ENCODE measurements at regions not wholly inside any gene's neighbourhood (a gene's known extent, or its start where the extent isn't known, plus 50 kb on each side); places are given as distances from the start of the nearest gene placed in this dataset.

GRCh38 chr7:88465600-88465999 lies 158.9 kb upstream of the STEAP4 start:
- DNase-seq: no peak
- WGBS, 2 donors: 63 to 75% methylated on average over 4 of the region's 4 CpGs

GRCh38 chr7:88462799-88463198 lies 156.1 kb upstream of the STEAP4 start:
- DNase-seq: no peak
- H3K4me3 ChIP-seq: no peak overlapping the region
- H3K27me3 ChIP-seq: no peaks in the 10 kb centered on the region
- no peak for TF ChIP-seq POLR2A (IDR thresholded peaks at IDR 0.05)
- TF ChIP-seq, protein P1, sequence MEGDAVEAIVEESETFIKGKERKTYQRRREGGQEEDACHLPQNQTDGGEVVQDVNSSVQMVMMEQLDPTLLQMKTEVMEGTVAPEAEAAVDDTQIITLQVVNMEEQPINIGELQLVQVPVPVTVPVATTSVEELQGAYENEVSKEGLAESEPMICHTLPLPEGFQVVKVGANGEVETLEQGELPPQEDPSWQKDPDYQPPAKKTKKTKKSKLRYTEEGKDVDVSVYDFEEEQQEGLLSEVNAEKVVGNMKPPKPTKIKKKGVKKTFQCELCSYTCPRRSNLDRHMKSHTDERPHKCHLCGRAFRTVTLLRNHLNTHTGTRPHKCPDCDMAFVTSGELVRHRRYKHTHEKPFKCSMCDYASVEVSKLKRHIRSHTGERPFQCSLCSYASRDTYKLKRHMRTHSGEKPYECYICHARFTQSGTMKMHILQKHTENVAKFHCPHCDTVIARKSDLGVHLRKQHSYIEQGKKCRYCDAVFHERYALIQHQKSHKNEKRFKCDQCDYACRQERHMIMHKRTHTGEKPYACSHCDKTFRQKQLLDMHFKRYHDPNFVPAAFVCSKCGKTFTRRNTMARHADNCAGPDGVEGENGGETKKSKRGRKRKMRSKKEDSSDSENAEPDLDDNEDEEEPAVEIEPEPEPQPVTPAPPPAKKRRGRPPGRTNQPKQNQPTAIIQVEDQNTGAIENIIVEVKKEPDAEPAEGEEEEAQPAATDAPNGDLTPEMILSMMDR (IDR thresholded peaks at IDR 0.05): no peak
- no peaks in the 10 kb centered on the region for H3K9me3 ChIP-seq
- no peak overlapping the region for H3K27ac ChIP-seq
- intact Hi-C loops (cut with DNase I): no loop called here
- no peaks in the 10 kb centered on the region for H3K36me3 ChIP-seq
- H3K4me1 ChIP-seq: no peaks in the 10 kb centered on the region

More at GRCh38 chr7:88465600-88465999, 158.9 kb upstream of the STEAP4 start:
- Histone ChIP-seq H3K27ac (no peak overlapping the region), H3K9me3 (no peaks in the 10 kb centered on the region), H3K36me3 (no peaks in the 10 kb centered on the region), H3K27me3 (no peaks in the 10 kb centered on the region), H3K4me3 (no peak overlapping the region), H3K4me1 (no peaks in the 10 kb centered on the region)
- intact Hi-C loops (cut with DNase I): no loop called here
- no peak for TF ChIP-seq POLR2A (IDR thresholded peaks at IDR 0.05)
- TF ChIP-seq, protein P1 (IDR thresholded peaks at IDR 0.05): no peak

DNA sequence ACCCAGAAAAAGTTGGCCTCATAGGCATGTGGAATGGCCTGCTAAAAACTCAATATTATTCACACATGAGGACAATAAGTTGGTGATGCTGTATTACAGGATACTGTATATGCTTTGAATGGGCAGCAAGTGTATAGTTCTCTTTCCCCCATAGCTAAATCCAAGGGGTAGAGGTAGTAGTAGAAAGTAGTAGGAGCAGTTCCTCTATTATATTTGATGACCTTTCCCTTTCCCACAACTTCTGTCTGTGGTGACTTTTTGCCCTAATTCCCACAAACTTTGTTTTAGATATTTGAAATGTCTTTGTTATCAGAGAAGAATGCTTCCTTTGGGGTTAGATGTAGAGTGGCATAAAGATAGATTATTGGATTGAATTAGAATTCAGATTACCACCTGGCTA lies 154.0 kb upstream of the STEAP4 start:
- no peak for DNase-seq
- H3K27ac ChIP-seq: no peak overlapping the region
- no peaks in the 10 kb centered on the region for H3K27me3 ChIP-seq
- H3K4me1 ChIP-seq: no peaks in the 10 kb centered on the region
- H3K9me3 ChIP-seq: no peaks in the 10 kb centered on the region
- intact Hi-C loops (cut with DNase I): no loop called here
- no peak for TF ChIP-seq POLR2A (IDR thresholded peaks at IDR 0.05)
- TF ChIP-seq, protein P1 (IDR thresholded peaks at IDR 0.05): no peak
- H3K36me3 ChIP-seq: no peaks in the 10 kb centered on the region
- H3K4me3 ChIP-seq: no peak overlapping the region

DNA sequence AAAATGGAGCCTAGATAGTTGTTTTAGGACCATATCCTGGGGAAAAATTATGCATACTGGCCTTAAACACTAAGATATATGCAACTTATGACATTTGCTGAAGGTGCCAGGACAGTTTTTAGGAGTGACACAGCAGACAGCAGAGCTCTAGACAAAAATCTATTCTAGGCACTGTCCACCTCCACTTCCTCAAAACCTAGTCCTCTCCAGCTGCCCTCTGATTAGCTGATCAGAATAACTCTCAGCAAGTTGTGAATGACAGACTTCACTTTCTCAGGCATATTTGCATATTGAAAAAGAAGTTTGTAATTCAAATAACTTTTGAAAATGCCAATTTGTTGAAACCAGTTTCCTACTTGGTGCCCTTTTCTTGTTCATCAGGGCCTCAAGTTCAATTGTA lies 152.3 kb upstream of the STEAP4 start:
- H3K4me1 ChIP-seq: no peaks in the 10 kb centered on the region
- TF ChIP-seq, protein P1 (IDR thresholded peaks at IDR 0.05): no peak
- TF ChIP-seq POLR2A (IDR thresholded peaks at IDR 0.05): no peak
- no peaks in the 10 kb centered on the region for H3K36me3 ChIP-seq
- intact Hi-C loops (cut with DNase I): no loop called here
- H3K27me3 ChIP-seq: no peaks in the 10 kb centered on the region
- no peak overlapping the region for H3K27ac ChIP-seq
- no peaks in the 10 kb centered on the region for H3K9me3 ChIP-seq
- no peak for DNase-seq
- no peak overlapping the region for H3K4me3 ChIP-seq

GRCh38 chr7:88458279-88458678 lies 151.6 kb upstream of the STEAP4 start:
- intact Hi-C loops (cut with DNase I): no loop called here
- no peaks in the 10 kb centered on the region for H3K27me3 ChIP-seq

More at GRCh38 chr7:88458279-88458678, 151.6 kb upstream of the STEAP4 start:
- no peak for DNase-seq
- no peak overlapping the region for H3K4me3 ChIP-seq
- no peaks in the 10 kb centered on the region for H3K4me1 ChIP-seq
- no peaks in the 10 kb centered on the region for H3K9me3 ChIP-seq
- H3K36me3 ChIP-seq: no peaks in the 10 kb centered on the region
- no peak overlapping the region for H3K27ac ChIP-seq
- no peak for TF ChIP-seq POLR2A (IDR thresholded peaks at IDR 0.05)
- TF ChIP-seq, protein P1 (IDR thresholded peaks at IDR 0.05): no peak

All from esophagus squamous epithelium (tissue), 5 donors.